ENCODE measurements at regions not wholly inside any gene's neighbourhood (a gene's known extent, or its start where the extent isn't known, plus 50 kb on each side); places are given as distances from the start of the nearest gene placed in this dataset.

DNA sequence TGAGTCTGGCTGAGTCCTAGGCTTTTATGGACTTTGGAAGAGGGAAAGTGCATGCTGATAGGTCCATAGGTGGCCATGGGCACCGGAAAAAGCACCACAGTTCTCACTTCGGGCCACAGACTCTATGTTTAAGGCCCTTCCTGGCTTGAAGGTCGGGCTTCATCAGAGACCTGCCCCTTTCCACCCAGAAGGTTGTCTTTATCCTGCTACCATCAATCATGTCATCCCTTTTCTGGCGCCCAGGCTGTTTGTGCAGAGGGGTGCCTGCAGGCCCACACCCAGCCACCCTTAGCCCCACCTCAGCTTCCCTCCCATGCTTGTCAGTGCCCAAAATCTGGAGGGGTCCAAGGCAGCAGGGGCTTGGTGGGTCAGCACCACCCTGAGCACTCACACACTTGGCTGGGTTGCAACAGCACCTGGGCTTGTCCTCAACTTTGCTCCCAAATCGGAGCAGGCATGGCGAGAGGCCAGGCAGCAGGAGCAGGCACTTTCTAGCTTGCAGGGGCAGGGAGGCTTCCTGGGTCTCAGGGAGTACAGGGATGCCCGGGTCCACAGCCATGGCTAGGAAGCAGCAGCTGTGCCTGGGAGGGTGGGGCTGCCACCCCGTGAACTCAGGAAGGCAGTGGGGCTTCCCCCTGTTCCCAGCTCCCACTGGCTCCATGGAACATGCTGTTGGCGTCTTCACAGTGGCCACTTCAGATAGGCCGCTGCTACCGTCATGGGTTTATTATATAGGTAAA lies 63.8 kb upstream of the TOM1L1 start:
- DNase-seq (ENCODE audit: low spot score) = no peak

DNA sequence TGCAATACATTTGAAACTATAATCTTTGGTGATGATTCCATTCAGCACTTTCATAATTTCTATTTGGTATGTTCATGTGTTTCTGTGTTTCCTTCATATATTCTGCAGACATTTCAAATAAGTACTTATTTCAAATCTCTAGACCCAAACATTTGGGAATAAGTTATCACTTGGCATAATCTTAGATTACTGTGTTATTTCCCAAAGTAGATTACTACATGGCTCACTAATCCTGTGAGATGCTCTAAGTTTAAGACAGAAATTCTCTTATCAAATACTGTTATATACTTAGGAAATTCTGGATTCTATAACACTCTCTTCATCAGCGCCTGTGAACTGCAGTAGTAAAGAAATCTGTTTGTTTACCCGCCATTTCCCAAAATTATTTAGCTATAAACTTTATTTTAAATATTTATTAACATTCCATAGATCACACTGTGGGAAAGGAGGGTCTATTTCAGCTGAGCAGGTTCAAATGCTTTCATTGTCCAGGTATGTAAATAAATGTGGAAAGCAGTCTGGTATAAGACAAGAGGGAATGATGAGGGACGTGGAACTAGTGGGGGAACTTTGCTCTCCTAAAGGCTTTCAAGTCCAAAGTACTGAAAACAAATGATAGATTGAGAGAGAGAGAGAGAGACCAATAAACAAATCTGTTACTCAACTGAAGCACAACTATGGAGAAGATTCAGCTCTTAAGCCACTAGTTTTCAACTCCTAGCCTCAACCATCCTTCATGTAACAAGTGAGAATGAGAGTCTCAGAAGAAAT lies 61.8 kb upstream of the TOM1L1 start:
- no peak for DNase-seq (ENCODE audit: low spot score)

DNA sequence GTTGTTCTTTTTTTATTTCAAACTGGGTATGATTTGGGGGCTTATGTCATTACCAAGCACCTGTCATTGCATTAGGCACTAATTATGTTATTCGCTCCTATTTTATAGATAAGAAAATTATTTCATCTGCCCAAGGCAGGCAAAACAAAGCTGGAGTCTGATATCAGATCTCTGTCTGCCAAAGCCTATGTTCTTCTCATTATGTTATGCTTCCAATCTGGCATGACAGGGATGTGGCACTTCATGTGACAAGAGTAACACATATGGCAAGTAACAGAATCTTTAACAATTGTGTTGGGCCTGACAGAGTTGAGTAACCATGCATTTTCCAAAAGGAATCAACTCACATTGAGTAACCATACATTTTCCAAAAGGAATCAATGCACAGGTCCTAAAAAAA lies 61.2 kb upstream of the TOM1L1 start:
- no peak for DNase-seq (ENCODE audit: low spot score)

GRCh38 chr17:54840885-54841591 lies 59.6 kb upstream of the TOM1L1 start:
- no peak for DNase-seq (ENCODE audit: low spot score)

DNA sequence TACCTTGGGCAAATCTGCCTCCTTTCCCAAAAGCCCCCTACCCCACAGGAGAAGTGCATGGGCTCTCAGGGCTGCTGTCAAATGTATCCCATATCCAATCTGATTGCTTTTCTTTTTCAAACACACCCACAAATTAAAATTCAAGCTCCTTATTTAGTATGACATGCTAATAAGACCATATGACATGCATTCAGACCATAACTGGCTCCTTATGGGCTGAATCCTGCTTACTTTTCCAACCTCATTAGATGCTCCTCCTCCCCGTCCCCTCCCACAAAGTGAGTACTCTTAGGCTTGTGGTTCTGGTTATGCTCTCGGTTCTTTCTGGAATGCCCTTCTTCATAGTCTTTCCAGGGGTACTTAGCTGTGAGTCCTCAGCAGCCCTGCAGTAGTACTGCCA lies 59.0 kb upstream of the TOM1L1 start:
- no peak for DNase-seq (ENCODE audit: low spot score)

DNA sequence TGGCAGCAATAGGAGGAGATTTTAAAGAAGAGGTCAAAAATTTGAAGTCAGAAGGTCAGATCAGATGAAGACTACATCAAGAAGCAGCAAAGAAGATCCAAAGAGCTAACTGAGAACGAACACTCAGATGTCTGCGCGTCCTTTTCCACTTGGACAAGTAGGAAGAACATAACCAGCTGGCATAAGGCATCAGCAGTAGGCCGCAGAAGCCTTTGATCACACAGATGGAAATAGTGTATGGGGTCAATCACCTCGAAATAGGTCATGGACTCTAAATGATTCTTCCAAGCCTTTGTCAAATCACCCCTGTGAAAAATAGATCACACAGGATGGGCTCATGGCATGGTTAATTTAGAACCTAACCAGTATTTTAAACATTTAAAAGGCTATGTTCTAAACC lies 56.4 kb upstream of the TOM1L1 start:
- no peak for DNase-seq (ENCODE audit: low spot score)

DNA sequence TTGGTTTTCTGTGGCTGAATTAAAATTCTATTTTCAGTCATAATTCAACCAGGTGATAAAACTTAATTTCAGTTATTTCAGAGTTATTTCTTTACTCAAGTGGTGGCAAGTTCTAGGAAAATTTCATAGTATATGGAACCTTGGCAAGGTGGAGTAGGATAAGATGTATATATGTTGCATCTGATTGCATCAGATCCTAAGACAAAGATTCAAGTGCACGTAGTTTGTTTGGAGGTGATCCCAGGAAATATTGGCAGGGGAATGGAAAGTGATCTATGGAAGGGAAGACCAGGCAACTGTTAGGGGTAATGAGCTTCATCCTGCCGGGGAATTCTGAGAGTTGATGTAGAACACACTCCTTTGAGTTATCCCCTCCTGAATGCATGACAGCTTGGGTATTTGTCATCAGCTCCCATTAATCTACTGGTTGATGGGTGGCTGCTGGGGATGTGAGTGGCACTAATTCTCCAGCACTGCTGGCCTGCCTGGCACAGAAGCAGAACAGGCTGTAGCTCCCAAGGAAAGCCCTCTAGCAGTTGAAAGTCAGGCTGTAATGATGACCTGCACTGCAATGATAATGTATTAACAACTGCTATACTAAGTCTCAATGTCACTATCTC lies 52.2 kb upstream of the TOM1L1 start:
- no peak for DNase-seq (ENCODE audit: low spot score)

- DNase-seq (ENCODE audit: low spot score) = no peak
Measured at GRCh38 chr17:54849660-54850059, 51.0 kb upstream of the TOM1L1 start.
